GM12864 (cell line): ENCODE measurements at regions not wholly inside any gene's neighbourhood (a gene's known extent, or its start where the extent isn't known, plus 50 kb on each side); places are given as distances from the start of the nearest gene placed in this dataset.

ENCODE experiments used
- DNase-seq: peaks from one replicate; pipeline ENCODE4 v3.0.0-alpha.2; 2011; ENCODE audit warnings: low read depth
- H3K4me3 ChIP-seq: 2 replicates; pipeline ENCODE4 v1.5.1; 2011; ENCODE audit warnings: mild to moderate bottlenecking, low read depth, low read length, control low read depth
- TF ChIP-seq, protein P1 (sequence below): IDR thresholded peaks from 2 replicates; pipeline ENCODE4 v1.5.1; 2011; ENCODE audit warnings: low read depth, mild to moderate bottlenecking, moderate library complexity, low read length, control low read depth, inconsistent platforms; ENCODE audit errors: missing control alignments

DNA sequence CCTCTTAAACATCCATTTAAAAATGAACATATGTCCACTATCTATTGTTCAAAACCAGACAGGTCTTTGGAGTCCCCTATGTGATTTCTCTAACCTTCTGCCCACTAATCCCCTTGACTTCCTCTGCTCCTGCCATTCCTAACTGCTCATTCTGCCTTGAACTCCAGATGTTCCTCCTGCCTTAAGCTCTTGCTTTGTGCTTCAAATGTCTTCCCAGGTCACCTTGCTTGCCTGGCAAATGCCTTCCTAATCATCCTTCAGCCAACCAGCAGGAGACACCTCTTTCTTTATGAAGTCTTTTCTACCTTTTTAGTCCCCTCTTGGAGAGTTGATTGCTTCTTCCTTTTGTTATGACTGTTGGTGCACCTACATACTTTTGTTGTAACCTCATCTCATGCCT, 1043.0 kb upstream of the CHAC2 start:
- TF ChIP-seq, protein P1, sequence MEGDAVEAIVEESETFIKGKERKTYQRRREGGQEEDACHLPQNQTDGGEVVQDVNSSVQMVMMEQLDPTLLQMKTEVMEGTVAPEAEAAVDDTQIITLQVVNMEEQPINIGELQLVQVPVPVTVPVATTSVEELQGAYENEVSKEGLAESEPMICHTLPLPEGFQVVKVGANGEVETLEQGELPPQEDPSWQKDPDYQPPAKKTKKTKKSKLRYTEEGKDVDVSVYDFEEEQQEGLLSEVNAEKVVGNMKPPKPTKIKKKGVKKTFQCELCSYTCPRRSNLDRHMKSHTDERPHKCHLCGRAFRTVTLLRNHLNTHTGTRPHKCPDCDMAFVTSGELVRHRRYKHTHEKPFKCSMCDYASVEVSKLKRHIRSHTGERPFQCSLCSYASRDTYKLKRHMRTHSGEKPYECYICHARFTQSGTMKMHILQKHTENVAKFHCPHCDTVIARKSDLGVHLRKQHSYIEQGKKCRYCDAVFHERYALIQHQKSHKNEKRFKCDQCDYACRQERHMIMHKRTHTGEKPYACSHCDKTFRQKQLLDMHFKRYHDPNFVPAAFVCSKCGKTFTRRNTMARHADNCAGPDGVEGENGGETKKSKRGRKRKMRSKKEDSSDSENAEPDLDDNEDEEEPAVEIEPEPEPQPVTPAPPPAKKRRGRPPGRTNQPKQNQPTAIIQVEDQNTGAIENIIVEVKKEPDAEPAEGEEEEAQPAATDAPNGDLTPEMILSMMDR = no peak
- DNase-seq = no peak
- H3K4me3 ChIP-seq = no peak overlapping the region

DNA sequence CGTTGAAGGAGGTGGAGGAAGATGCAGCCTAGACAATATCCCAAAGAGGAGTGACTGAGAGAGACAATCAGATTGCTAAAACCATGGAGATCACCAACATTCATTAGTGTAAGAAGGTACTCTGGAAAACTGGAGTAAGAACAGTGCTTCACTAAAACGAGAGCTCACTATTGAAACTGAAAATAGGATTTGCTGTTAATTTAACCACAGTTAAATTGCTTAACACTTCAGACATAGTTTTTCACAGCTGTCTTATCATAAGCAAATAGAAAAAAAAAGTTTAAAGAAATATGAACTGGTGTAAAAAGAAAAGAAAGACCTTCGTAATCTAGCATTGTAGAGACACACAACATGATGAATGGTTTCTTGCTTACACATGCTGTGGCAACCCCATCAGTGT, 1049.8 kb upstream of the CHAC2 start:
- DNase-seq = no peak
- TF ChIP-seq, protein P1 = no peak
- H3K4me3 ChIP-seq = no peak overlapping the region

DNA sequence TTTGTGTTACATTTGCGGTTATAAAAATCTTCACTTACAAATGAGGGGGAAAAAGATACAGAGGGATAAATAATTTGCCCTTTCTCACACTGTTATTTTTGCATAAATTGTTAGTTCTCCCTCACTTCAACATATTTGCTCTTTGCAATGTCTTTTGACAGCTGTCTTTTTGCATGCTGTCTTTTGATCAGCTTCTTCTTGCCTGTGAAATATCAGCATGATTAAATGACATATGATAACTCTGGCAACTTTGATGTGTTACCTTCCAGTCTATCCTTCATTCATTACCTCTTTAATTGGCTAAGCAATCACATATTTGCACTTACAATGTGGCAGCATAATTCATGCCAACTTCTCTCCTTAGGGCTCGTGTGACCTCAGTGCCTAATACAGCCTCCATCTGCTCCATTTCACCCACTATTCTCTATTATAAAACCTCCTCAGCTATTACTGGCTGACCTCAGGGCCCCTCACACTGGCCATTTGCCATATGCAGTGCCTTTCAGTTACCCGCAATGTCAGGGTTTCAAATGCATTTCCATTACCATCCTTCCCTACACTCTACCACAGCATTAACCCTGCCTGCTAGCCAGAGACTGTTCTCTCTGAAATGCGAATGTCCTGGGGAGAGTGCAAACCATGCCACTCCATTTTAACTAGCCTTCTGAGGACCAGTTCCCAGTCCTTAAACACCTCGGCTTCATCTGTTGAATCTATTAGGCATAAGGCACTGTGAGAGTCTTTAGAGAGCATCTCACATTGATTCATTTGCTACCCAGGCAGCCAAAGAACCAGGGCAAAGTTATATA, 1056.6 kb upstream of the CHAC2 start:
- H3K4me3 ChIP-seq = no peak overlapping the region
- no peak for DNase-seq
- TF ChIP-seq, protein P1 = no peak

DNA sequence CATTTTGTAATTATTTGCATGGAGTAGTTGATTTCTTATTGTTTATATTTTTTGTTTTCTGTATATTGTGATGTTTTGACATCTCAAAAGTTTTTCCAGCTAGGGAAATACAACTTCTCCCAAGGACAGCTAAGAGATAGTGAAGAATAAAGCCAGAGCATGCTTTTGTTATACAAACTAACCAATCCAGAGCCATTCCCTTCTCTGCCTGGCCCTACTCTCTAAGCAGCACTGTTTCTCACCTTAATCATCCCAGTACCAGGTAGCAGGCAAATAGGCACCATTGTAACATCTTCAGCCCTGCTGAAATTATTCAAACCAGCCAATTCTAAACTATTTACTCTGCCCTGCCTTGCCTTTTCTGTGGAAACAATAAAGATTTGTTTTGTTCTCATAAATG, 1063.4 kb upstream of the CHAC2 start:
- DNase-seq = no peak
- TF ChIP-seq, protein P1 = no peak
- no peak overlapping the region for H3K4me3 ChIP-seq

DNA sequence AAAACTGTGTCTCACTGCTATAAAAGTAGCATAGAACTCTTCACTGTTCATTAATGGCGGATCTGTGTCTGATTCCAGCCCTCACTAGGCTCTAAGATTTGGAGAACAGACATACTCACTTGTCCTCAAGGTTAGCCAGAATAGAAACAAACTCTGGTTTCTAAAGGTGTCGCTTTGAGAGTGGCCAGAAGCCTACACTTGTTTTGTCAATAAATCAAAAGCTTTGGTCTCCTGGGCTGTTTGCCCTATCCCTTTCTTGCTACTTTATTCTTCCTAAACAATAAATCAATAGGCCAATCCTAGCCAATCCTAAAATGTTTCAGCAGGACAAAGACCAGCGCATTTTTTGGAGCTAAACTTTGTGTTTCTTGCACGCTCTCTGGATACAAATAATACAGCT, 1064.6 kb upstream of the CHAC2 start:
- H3K4me3 ChIP-seq = no peak overlapping the region
- no peak for DNase-seq
- TF ChIP-seq, protein P1 = no peak

DNA sequence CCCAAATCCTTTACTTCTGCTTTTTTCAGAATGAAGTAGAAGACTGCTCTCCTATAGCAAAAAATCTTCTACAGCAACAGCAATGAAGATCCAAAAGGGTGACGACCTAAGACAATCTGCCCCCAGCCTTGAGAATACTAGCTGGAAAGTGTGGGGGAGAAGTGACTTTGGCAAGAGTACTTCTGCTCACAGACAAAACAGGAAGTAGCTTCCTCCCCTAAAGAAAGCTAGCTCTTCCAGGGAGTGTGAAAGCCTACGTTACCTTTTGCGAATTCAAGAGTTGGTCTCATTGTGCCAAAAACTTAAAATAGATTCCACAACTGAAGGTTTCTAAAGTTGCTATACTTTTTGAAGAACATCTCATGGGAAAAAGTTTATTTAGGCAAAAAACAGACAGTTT, 1069.2 kb upstream of the CHAC2 start:
- H3K4me3 ChIP-seq = no peak overlapping the region
- no peak for DNase-seq
- TF ChIP-seq, protein P1 = no peak

DNA sequence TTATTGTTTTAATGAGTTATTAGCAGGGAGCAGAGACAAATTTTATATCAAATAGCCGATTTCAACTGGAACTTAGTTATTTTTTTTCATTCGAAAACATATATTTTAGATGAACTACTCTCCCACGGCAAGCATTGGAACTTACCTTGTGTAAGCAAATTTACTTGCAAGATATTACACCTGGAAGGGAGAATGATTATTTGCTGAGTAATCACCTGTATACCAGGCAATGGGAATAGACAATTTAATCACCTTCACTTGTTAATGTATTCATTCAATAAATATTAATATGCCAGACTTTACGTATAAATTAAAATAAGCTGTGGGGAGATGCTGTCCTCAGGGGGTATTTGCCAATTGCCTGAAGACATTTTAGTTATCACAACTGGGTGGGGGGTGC, 1069.9 kb upstream of the CHAC2 start:
- H3K4me3 ChIP-seq = no peak overlapping the region
- TF ChIP-seq, protein P1 = no peak
- DNase-seq = no peak
